Vagina (tissue), 2 donors: ENCODE measurements at regions not wholly inside any gene's neighbourhood (a gene's known extent, or its start where the extent isn't known, plus 50 kb on each side); places are given as distances from the start of the nearest gene placed in this dataset.
"Not testable (repeated sequence)": the region's sequence is repeated elsewhere in the genome, so short reads cannot be mapped to it uniquely, and the experiment has no call there.

Experiments
- CTCF ChIP-seq, 3 experiments: fragments of 450-650 bp in 2 of 3; fragments of 200-600 bp in 1 of 3; sonication (generic) in 1 of 3; IDR thresholded peaks; one replicate each; pipeline ENCODE4 v1.5.1; 2017 to 2019; ENCODE audit warnings: antibody characterized with exemption in 3 of 3, mild to moderate bottlenecking in 2 of 3, moderate library complexity in 2 of 3
- POLR2A ChIP-seq, 2 donors: fragments of 450-650 bp; IDR thresholded peaks; one replicate each; pipeline ENCODE4 v1.6.1; 2017; ENCODE audit warnings: antibody characterized with exemption in 2 of 2, mild to moderate bottlenecking in 2 of 2, moderate library complexity in 2 of 2
- POLR2AphosphoS5 ChIP-seq, 2 donors: sonication (generic); formaldehyde crosslinking; IDR thresholded peaks; one replicate each; pipeline ENCODE4 v1.9.0; 2017; ENCODE audit warnings: antibody characterized with exemption in 2 of 2, mild to moderate bottlenecking in 2 of 2, low read depth in 1 of 2; ENCODE audit not compliant: insufficient read depth in 1 of 2

GRCh38 chr20:26171875-26172274, 475.2 kb upstream of the ZNF337 start:
- not testable (repeated sequence) for TF ChIP-seq POLR2A (IDR thresholded peaks at IDR 0.05); CTCF (IDR thresholded peaks at IDR 0.05); POLR2AphosphoS5 (IDR thresholded peaks at IDR 0.05; ENCODE audit: insufficient read depth in 1 of 2, low read depth in 1 of 2)
